ENCODE measurements at regions not wholly inside any gene's neighbourhood (a gene's known extent, or its start where the extent isn't known, plus 50 kb on each side); places are given as distances from the start of the nearest gene placed in this dataset.
A peak's percentile ranks its signal among the peaks of the same experiment; 100 is the strongest.

- H3K9me3 ChIP-seq: no peaks in the 10 kb centered on the region
- TF ChIP-seq POLR2A (IDR thresholded peaks at IDR 0.05) (no peak), POLR2AphosphoS5 (IDR thresholded peaks at IDR 0.05) (no peak), CTCF (IDR thresholded peaks at IDR 0.05) (no peak), EP300 (IDR thresholded peaks at IDR 0.05) (no peak)
- H3K36me3 ChIP-seq: no peaks in the 10 kb centered on the region
- no peaks in the 10 kb centered on the region for H3K27me3 ChIP-seq
- no peak for ATAC-seq (ENCODE audit: low FRiP score in 2 of 2)
- 47 to 51% methylated on average over 3 of the region's 3 CpGs for WGBS, 2 donors
- no peak for DNase-seq
- no peak overlapping the region for H3K27ac ChIP-seq
- H3K4me3 ChIP-seq: no peak overlapping the region
- H3K4me1 ChIP-seq: no peaks in the 10 kb centered on the region
Observed at GRCh38 chr18:55811925-55812324, 223.9 kb upstream of the TCF4 start.

DNA sequence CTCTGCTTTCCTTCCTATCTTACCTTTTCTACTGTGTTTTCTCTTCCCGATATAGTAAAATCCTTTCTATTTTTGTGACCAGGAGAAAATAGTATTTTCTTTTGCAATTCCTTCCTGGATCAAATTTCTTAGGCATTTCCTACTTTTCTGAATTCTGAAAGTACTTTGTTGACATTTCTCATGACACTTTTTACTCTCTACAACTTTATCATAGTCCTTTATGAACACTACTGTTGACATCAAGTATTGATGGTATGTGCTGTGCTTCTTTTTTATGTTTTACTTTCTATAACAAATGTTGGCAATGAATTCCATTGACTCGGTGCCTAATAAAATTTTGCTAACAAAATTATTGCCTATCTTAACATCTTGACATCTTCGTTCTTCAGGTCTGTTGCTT is 217.7 kb upstream of the TCF4 start:
- no peak overlapping the region for H3K4me3 ChIP-seq
- no peaks in the 10 kb centered on the region for H3K36me3 ChIP-seq
- H3K27me3 ChIP-seq: no peaks in the 10 kb centered on the region
- 80 to 95% methylated on average over 3 of the region's 3 CpGs for WGBS, 2 donors
- no peaks in the 10 kb centered on the region for H3K4me1 ChIP-seq
- H3K27ac ChIP-seq: no peak overlapping the region
- TF ChIP-seq POLR2A (IDR thresholded peaks at IDR 0.05) (no peak), CTCF (IDR thresholded peaks at IDR 0.05) (no peak), EP300 (IDR thresholded peaks at IDR 0.05) (no peak), POLR2AphosphoS5 (IDR thresholded peaks at IDR 0.05) (no peak)
- DNase-seq: no peak
- ATAC-seq (ENCODE audit: low FRiP score in 2 of 2): no peak
- H3K9me3 ChIP-seq: no peaks in the 10 kb centered on the region

- no peak for ATAC-seq (ENCODE audit: low FRiP score in 2 of 2)
- Histone ChIP-seq H3K4me3 (peak overlapping the region in 1 of 4 donors; percentile 2), H3K27ac (peak overlapping the region; percentile 46 to 69 (median 54)), H3K36me3 (no peaks in the 10 kb centered on the region), H3K4me1 (peaks cover 0 to 2% (median 0%) of the 10 kb centered on the region in 4 donors), H3K27me3 (no peaks in the 10 kb centered on the region), H3K9me3 (no peaks in the 10 kb centered on the region)
- no peak for DNase-seq
- no peak for TF ChIP-seq CTCF (IDR thresholded peaks at IDR 0.05)
- no peak for TF ChIP-seq POLR2A (IDR thresholded peaks at IDR 0.05)
- no peak for TF ChIP-seq POLR2AphosphoS5 (IDR thresholded peaks at IDR 0.05)
- no peak for TF ChIP-seq EP300 (IDR thresholded peaks at IDR 0.05)
- WGBS, 2 donors: 41 to 52% methylated on average over 2 of the region's 2 CpGs
Observed at GRCh38 chr18:55795101-55795669, 207.2 kb upstream of the TCF4 start.

GRCh38 chr18:55794288-55795052 is 206.5 kb upstream of the TCF4 start:
- Histone ChIP-seq H3K4me1 (peaks cover 0 to 2% (median 0%) of the 10 kb centered on the region in 4 donors), H3K27ac (peak overlapping the region; percentile 46 to 69 (median 54)), H3K9me3 (no peaks in the 10 kb centered on the region), H3K36me3 (no peaks in the 10 kb centered on the region), H3K27me3 (no peaks in the 10 kb centered on the region), H3K4me3 (peak overlapping the region in 1 of 4 donors; percentile 2)
- WGBS, 2 donors: 45 to 52% methylated on average over 8 of the region's 8 CpGs
- DNase-seq: no peak
- TF ChIP-seq EP300 (IDR thresholded peaks at IDR 0.05): no peak
- no peak for TF ChIP-seq POLR2A (IDR thresholded peaks at IDR 0.05)
- no peak for TF ChIP-seq CTCF (IDR thresholded peaks at IDR 0.05)
- TF ChIP-seq POLR2AphosphoS5 (IDR thresholded peaks at IDR 0.05): no peak
- peak in 1 of 2 donors; percentile 73 for ATAC-seq (ENCODE audit: low FRiP score in 2 of 2)
